BLaER1 (cell line): ENCODE measurements at regions not wholly inside any gene's neighbourhood (a gene's known extent, or its start where the extent isn't known, plus 50 kb on each side); places are given as distances from the start of the nearest gene placed in this dataset.

ENCODE experiments used
- H3K27ac ChIP-seq: shearing (Covaris generic); formaldehyde crosslinking; 2 replicates; pipeline ENCODE4 v1.8.1; 2022
- H3K27me3 ChIP-seq: shearing (Covaris generic); formaldehyde crosslinking; 2 replicates; pipeline ENCODE4 v1.8.1; 2022
- H3K36me3 ChIP-seq: shearing (Covaris generic); formaldehyde crosslinking; 2 replicates; pipeline ENCODE4 v1.8.1; 2022
- H3K4me1 ChIP-seq: shearing (Covaris generic); formaldehyde crosslinking; 2 replicates; pipeline ENCODE4 v1.8.1; 2022
- H3K4me2 ChIP-seq: shearing (Covaris generic); formaldehyde crosslinking; 2 replicates; pipeline ENCODE4 v1.8.1; 2022
- H3K4me3 ChIP-seq: shearing (Covaris generic); formaldehyde crosslinking; 2 replicates; pipeline ENCODE4 v1.8.1; 2022
- H3K9ac ChIP-seq: shearing (Covaris generic); formaldehyde crosslinking; 2 replicates; pipeline ENCODE4 v1.8.1; 2022
- H3K9me3 ChIP-seq: shearing (Covaris generic); formaldehyde crosslinking; 2 replicates; pipeline ENCODE4 v1.8.1; 2022
- H4K20me1 ChIP-seq: shearing (Covaris generic); formaldehyde crosslinking; 2 replicates; pipeline ENCODE4 v1.8.1; 2022
- Cebpa-rat ChIP-seq: shearing (Covaris generic); IDR thresholded peaks from 2 replicates; pipeline ENCODE4 v1.8.1; 2022

DNA sequence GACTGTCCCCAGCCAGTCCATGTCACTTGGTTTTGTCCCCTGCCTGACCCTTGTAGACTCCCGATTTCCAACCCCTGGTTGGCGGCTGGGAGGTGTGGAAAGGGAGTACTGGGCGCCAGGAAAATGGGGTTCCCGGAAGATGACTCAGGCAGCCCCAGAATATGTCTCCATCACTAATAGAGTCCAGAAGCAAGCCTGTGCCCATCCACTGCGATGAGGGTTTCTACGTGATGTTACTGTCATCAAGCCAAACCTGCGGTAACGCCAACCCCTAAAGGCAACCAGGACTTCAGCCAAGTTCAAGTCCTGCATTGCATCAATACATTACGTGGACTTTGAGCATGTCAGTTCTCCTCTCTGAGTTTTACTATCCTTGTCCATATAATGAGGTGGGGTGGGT is 62.0 kb upstream of the TAF1B start:
- peak overlapping the region; percentile 96; the same call in 1 of the 2 replicates for H3K4me2 ChIP-seq

DNA sequence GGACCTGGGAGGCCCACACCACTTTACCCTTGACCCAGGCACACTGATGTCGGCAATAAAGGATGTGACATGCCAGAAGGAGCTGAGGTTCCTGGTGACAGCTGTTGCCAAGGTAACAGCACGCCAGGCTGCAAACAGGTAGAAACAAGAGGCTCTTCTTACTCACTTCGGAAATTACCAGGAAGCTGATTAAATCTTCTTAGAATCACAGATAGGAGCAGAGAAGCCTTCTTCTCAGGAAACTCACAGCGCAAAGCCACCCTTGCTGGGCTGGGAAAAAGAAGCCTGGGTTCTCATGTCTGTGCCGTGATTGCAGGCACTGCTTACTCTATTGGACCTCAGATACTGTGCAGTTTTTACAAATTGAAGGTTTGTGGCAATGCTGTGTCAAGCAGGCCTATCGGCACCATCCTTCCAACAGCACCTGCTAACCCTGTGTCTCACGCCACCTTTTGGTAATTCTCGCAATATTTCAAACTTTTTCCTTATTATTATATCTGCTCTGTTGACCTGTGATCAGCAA is 61.0 kb upstream of the TAF1B start:
- Histone ChIP-seq H3K27me3 (no peaks in the 10 kb centered on the region), H3K27ac (no peak overlapping the region)
- no peak for TF ChIP-seq Cebpa-rat

More for the DNA sequence above, 62.0 kb upstream of the TAF1B start:
- Histone ChIP-seq H3K27ac (no peak overlapping the region), H3K4me1 (peaks cover 72% of the 10 kb centered on the region), H4K20me1 (no peaks in the 10 kb centered on the region), H3K27me3 (no peaks in the 10 kb centered on the region), H3K9ac (no peak overlapping the region), H3K4me3 (no peak overlapping the region), H3K36me3 (no peaks in the 10 kb centered on the region), H3K9me3 (peaks cover 5% of the 10 kb centered on the region; the same call in 1 of the 2 replicates)
- TF ChIP-seq Cebpa-rat, result no peak

DNA sequence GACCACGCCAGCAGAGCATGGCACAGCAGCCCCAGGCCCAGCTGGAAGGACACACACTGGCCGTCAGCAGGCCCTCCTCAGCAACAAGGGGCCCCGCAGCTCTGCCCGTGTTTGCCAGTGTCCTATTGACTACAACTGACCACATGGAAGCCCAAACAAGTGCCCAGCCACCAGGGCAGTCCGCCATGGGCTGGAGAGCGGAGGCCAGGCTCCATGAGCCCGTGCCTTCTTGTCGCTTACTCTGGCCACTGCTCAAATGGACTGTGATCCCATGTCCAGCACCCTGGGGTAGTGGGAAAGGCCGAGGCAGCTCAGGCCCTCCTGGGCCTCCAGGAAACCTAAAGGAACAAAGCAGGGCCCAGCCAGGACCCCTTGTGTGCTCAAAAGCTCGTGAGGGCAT is 53.9 kb upstream of the TAF1B start:
- Histone ChIP-seq H3K9me3 (peaks cover 24% of the 10 kb centered on the region), H3K36me3 (no peaks in the 10 kb centered on the region), H3K4me1 (peaks cover 63% of the 10 kb centered on the region), H3K9ac (no peak overlapping the region), H3K4me2 (no peak overlapping the region), H3K4me3 (no peak overlapping the region), H3K27ac (peak overlapping the region; percentile 16; the same call in 1 of the 2 replicates), H4K20me1 (no peaks in the 10 kb centered on the region), H3K27me3 (no peaks in the 10 kb centered on the region)
- TF ChIP-seq Cebpa-rat, result no peak

More for the DNA sequence above, 61.0 kb upstream of the TAF1B start:
- Histone ChIP-seq H3K4me1 (peaks cover 74% of the 10 kb centered on the region), H3K9me3 (peaks cover 5% of the 10 kb centered on the region; the same call in 1 of the 2 replicates), H3K36me3 (no peaks in the 10 kb centered on the region), H3K4me2 (no peak overlapping the region), H4K20me1 (no peaks in the 10 kb centered on the region), H3K9ac (no peak overlapping the region), H3K4me3 (no peak overlapping the region)

DNA sequence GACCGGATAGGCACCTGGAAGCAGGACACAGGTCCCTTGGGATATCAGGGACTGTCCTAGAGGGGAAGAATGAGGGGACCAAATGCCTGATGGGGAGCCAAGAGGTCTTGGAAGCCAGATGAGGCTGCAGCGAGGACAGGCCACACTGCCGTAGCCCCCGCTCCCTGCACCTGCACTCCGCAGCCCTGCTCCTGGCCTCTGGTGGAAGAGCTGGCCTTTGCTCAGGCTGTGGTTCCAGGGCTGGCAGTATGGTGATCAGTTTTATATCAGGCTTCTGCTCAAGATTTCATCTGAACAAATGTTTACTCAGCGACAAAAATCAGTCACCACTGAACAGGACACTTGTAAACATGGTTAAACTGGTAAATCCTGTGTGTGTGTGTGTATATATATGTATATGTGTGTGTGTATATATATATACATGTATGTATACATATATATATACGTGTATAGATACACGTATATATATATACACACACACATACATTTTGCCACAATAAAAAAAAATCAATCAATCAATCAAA is 52.5 kb upstream of the TAF1B start:
- no peaks in the 10 kb centered on the region for H3K36me3 ChIP-seq
- no peak overlapping the region for H3K9ac ChIP-seq
- H3K27ac ChIP-seq, result no peak overlapping the region
- no peaks in the 10 kb centered on the region for H3K27me3 ChIP-seq
- no peak overlapping the region for H3K4me2 ChIP-seq
- peaks cover 24% of the 10 kb centered on the region for H3K9me3 ChIP-seq
- H4K20me1 ChIP-seq, result no peaks in the 10 kb centered on the region
- no peak for TF ChIP-seq Cebpa-rat
- peaks cover 72% of the 10 kb centered on the region for H3K4me1 ChIP-seq
- H3K4me3 ChIP-seq, result no peak overlapping the region

DNA sequence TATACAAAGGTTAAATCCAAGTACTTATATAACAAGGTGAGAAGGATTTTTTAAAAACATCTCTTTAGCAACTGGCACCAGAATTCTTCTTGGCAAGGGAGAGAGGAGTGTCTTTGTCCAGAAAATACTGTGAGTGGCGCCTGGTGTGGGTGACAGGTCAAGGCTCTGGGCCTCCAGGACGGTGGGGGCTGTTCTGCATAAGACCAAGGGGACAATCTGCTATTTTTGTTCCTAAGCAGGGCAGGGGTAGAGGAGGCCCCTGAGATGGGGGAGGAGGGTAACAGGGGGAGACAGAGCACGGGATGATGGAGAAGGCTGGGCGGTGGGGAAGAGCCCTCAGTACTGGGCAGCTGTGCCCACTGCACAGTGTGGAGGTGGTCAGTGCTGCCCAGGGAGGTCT is 51.6 kb upstream of the TAF1B start:
- H3K9me3 ChIP-seq, result peaks cover 24% of the 10 kb centered on the region
- H3K4me3 ChIP-seq, result no peak overlapping the region
- H4K20me1 ChIP-seq, result no peaks in the 10 kb centered on the region
- no peaks in the 10 kb centered on the region for H3K36me3 ChIP-seq
- peak overlapping the region; percentile 75 for H3K27ac ChIP-seq
- TF ChIP-seq Cebpa-rat, result no peak
- peaks cover 72% of the 10 kb centered on the region for H3K4me1 ChIP-seq
- peak overlapping the region; percentile 73 for H3K4me2 ChIP-seq
- no peaks in the 10 kb centered on the region for H3K27me3 ChIP-seq
- no peak overlapping the region for H3K9ac ChIP-seq

DNA sequence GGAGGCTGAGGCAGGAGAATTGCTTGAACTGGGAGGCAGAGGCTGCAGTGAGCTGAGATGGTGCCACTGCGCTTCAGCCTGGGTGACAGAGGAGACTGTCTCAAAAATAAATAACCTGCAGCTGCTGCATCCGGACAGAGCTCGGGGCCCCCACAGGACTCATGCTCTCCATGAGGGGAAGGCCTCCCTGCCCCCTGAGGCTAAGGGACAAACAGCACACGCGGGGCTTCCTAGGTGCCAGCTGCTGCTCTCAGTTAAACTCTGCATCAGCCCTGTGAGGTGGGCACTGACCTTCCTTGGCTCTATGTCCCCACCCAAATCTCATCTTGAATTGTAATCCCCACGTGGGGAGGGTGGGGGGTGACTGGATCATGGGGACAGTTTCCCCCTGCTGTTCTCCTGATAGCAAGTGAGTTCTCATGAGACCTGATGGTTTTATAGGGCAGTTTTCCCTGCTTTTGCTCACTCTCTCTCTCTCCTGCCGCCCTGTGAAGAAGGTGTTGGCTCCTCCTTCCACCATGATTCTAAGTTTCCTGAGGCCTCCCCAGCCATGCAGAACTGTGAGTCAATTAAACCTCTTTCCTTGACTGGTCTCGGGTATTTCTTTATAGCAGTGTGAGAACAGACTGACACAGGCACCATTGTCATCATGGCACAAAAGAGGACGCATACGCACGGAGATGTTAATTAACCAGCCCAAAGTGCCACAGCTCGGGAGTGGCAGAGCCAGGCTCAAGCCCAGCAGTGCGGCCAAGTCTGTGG is 49.9 kb upstream of the TAF1B start:
- H3K36me3 ChIP-seq, result no peaks in the 10 kb centered on the region
- no peak for TF ChIP-seq Cebpa-rat
- H3K9ac ChIP-seq, result peak overlapping the region; percentile 46; the same call in 1 of the 2 replicates
- peak overlapping the region; percentile 49 for H3K4me3 ChIP-seq
- peaks cover 72% of the 10 kb centered on the region for H3K4me1 ChIP-seq
- no peaks in the 10 kb centered on the region for H3K27me3 ChIP-seq
- peak overlapping the region; percentile 73 for H3K4me2 ChIP-seq
- H3K27ac ChIP-seq, result peak overlapping the region; percentile 75
- no peaks in the 10 kb centered on the region for H4K20me1 ChIP-seq
- peaks cover 19% of the 10 kb centered on the region for H3K9me3 ChIP-seq
